ENCODE measurements at regions not wholly inside any gene's neighbourhood (a gene's known extent, or its start where the extent isn't known, plus 50 kb on each side); places are given as distances from the start of the nearest gene placed in this dataset.

GRCh38 chr3:90015688-90016356 lies 908.4 kb downstream of the EPHA3 start:
- peak; percentile 60 for DNase-seq (ENCODE audit: low read depth)
- no peak overlapping the region for H3K4me3 ChIP-seq (ENCODE audit: low read length)
- no peak for TF ChIP-seq CTCF (IDR thresholded peaks at IDR 0.05; ENCODE audit: insufficient read depth, low read depth, low read length, missing control alignments)

DNA sequence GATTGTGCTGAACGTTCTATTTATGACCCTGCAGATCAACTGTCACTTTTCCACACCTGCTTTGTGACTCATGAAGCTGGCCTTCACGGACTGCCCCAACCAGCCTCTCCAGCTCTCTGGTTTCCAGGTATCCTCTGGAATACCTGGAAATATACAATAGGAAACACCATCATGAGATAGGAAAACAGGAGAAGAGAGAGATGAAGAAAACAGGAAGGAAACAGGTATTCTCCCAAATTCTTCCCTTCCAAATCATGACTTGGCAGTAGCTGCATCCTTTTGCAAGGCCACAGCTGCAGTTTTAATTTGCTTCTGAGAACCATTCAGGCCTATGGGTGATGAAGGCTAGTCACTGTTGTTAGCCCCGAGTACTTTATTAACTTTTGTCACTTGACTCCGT lies 909.1 kb downstream of the EPHA3 start:
- no peak for TF ChIP-seq CTCF (IDR thresholded peaks at IDR 0.05; ENCODE audit: insufficient read depth, low read depth, low read length, missing control alignments)
- H3K4me3 ChIP-seq (ENCODE audit: low read length) = no peak overlapping the region
- DNase-seq (ENCODE audit: low read depth) = peak; percentile 33

GRCh38 chr3:90018779-90019178 lies 911.4 kb downstream of the EPHA3 start:
- DNase-seq (ENCODE audit: low read depth) = no peak
- no peak for TF ChIP-seq CTCF (IDR thresholded peaks at IDR 0.05; ENCODE audit: insufficient read depth, low read depth, low read length, missing control alignments)
- no peak overlapping the region for H3K4me3 ChIP-seq (ENCODE audit: low read length)

DNA sequence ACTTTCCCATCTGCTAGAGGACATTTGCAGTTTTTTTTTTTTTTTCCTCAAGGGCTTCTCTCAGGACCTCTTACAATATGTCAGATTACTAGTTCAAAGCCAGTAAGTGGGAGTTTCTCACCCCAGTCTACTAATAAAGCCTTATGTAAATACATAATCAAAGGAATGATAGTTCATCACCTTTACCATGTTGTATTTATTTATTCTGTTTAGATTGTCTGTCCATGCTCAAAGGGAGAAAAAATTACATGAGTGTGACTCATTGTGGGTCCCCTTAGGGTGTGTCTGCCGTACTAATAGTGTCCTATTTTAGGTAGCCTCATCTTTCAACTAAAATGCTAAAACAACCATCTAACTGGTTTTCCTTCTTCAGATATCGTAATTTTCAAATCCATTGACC lies 917.6 kb downstream of the EPHA3 start:
- no peak for TF ChIP-seq CTCF (IDR thresholded peaks at IDR 0.05; ENCODE audit: insufficient read depth, low read depth, low read length, missing control alignments)

DNA sequence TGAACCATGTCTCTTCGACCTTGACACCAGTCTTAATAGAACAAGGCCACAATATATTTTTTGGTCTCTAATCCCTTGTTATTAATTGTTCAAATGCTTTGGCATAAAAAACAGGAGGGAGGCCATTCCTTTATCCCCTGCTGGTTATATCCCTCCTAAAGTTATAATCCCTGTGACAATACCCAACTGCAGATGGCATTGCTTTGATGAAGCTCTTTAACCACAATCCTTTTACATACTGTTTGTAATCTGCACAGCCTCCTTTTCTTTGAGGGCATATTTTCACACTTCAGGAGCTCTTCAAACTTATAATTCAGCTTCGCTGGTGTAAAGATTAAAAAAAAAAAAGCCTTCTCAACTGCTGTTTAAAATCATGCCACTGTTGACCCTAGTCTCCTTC lies 919.0 kb downstream of the EPHA3 start:
- DNase-seq (ENCODE audit: low read depth) = no peak
- no peak for TF ChIP-seq CTCF (IDR thresholded peaks at IDR 0.05; ENCODE audit: insufficient read depth, low read depth, low read length, missing control alignments)
- H3K4me3 ChIP-seq (ENCODE audit: low read length) = no peak overlapping the region

More for the DNA sequence above, 917.6 kb downstream of the EPHA3 start:
- DNase-seq (ENCODE audit: low read depth) = no peak
- no peak overlapping the region for H3K4me3 ChIP-seq (ENCODE audit: low read length)

- H3K4me3 ChIP-seq (ENCODE audit: low read length) = no peak overlapping the region
- DNase-seq (ENCODE audit: low read depth) = no peak
- TF ChIP-seq CTCF (IDR thresholded peaks at IDR 0.05; ENCODE audit: insufficient read depth, low read depth, low read length, missing control alignments) = no peak
These were observed 923.7 kb downstream of the EPHA3 start for GRCh38 chr3:90031121-90031520.

DNA sequence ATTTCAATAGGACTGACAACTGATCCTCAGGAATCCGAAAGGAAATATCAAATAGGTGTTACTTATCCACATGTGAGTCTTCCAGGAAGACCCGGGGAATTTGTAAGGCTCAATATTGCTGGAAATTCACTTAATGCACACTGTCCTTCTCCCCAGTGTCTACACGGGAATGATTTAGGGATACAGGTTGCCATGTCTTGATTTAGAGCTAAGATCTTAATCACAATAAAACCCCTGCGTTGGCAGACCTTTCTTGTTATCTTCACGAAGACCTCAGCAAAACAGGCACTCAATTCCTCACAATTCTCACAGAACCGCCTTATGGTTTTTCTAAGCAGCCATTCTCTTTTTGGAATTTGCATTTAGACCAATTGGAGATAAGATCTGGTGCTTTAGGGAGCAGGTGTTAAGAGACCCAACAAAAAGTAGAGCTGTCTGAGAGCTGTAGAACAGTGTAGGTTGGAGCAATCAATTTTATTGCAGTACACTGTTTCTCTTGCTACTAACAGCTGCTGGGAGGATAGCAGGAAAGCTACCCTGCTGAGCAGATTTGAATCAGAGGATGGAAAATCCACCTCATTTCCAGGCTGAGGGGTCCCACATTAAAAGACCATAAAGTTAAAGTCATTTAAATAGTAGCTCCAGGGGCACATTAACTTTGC lies 925.7 kb downstream of the EPHA3 start:
- no peak overlapping the region for H3K4me3 ChIP-seq (ENCODE audit: low read length)
- TF ChIP-seq CTCF (IDR thresholded peaks at IDR 0.05; ENCODE audit: insufficient read depth, low read depth, low read length, missing control alignments) = no peak
- DNase-seq (ENCODE audit: low read depth) = no peak
